HG02840 (cell line): ENCODE measurements at regions not wholly inside any gene's neighbourhood (a gene's known extent, or its start where the extent isn't known, plus 50 kb on each side); places are given as distances from the start of the nearest gene placed in this dataset.

Experiments
- ATAC-seq: cut with Tn5 transposase; IDR thresholded peaks from one replicate; pipeline ENCODE4 v1.9.1; 2021; ENCODE audit warnings: mild to moderate bottlenecking, moderate library complexity, moderate number of reproducible peaks; ENCODE audit not compliant: unreplicated experiment, low FRiP score

DNA sequence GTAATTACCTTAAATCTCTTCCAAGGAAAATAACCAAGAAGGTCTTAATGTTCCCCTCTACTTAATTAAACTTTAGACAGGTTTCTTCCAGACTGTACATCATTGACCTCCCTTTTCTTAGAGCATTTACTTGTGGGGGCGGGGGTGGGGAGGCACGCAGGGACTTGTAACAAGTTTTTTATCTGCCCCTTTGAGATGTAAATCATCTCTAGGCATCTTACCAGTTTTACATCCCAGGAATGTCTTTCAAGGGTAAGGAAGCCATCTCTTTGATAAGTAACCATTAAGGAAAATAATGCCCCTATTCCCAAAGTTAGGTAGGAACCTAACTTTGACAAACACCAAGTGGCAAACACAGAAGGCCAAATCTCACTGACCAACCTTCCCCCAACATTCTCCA lies 528.6 kb downstream of the SUCLA2 start:
- no peak for ATAC-seq

- no peak for ATAC-seq
These were observed 537.3 kb downstream of the SUCLA2 start for GRCh38 chr13:47463726-47464125.

- no peak for ATAC-seq
These were observed 538.1 kb downstream of the SUCLA2 start for GRCh38 chr13:47463002-47463401.

- no peak for ATAC-seq
These were observed 539.3 kb downstream of the SUCLA2 start for GRCh38 chr13:47461816-47462215.

DNA sequence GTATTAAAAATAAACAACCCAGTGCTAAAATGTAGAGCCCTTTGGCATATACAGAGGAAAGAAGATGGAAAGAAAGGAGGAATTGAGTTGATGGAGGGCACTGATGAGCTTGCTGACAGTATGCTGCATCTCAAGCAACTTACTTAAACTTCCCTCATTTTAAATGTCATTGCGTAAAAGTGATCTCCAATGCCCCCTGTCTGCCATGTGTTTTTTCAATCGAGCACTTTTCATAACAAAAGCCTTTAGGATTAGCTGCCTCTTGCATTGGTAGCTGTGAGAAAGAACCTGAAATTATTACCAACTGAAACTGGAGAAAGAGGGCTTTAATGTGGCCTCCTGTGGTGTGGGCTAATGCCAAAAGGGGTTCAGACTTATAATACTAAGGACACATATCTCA lies 541.6 kb downstream of the SUCLA2 start:
- ATAC-seq: no peak

- ATAC-seq: no peak
These were observed 543.4 kb downstream of the SUCLA2 start for GRCh38 chr13:47457626-47458025.

DNA sequence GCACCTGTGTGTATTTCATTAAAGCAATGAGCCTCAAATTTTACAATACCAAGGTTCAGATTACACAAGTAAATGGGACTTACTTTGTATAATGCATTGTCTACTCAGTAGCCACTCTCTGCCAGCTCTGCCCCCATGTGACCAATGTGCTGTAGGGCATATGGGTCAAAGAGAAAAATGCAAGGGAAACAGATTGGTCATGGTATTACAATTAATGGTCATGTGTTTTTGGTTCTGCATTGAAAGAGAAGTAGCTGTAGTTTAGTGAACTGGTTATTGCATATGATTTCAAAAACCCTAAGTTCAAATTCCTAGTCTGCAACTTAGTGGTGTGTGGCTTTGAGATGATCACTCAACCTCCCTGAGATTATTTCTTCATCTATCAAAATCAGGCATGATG lies 545.4 kb downstream of the SUCLA2 start:
- no peak for ATAC-seq

DNA sequence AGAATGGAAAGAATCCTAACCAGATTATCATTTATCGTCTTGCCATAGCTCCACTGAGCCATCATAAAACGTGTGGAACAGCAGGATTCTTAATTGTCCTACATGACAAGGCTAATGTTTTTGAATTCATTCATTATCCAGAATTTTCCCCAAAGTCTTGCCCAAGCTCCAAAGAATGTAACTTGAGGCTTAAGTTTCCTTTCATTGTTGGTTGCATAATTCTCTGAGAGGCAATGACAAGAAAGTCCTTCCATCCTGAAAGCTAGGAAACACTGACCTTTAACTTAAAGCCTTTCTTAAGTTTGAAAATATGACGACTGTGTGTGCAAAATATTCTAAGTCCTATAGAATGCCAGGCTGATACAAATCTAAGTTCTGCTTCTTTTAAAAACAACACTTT lies 546.1 kb downstream of the SUCLA2 start:
- no peak for ATAC-seq

DNA sequence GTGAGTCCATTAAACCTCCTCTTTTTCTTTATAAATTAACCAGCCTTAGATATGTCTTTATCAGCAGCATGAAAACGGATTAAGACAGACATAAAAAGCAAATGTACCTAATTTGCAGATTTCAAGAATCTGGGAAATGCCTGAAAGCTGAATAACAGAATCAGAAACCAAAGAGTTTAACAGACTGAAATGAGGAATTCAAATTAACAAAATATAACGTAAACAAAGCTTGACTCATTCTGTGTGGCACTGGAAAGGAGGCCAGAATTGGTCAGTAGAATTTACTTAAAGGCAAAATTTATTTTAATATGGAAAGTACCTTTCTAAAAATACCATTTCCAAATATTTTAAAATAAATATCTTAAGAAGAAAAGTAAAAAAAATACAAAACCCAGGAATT lies 540.6 kb upstream of the HTR2A start:
- no peak for ATAC-seq

DNA sequence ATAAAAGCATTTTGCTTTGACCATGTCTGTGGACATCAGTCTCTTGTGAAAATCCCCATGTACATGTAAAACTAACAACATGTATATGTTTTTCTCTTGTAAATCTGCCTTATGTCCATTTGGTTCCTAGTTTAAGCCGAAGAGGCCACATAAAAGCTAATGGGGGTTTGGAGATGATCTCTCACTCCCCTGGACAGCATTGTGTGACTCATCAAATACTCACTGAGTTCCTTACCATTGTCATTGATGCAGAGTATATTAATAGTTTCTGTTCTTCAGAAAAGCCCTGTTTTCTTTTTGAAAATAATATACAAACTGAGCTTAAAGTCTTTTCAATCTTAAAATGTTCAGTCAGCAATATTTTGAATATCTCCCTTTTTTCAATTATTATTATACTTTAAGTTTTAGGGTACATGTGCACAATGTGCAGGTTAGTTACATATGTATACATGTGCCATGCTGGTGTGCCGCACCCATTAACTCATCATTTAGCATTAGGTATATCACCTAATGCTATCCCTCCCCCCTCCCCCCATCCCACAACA lies 536.7 kb upstream of the HTR2A start:
- ATAC-seq: no peak

GRCh38 chr13:47426126-47426849 lies 529.4 kb upstream of the HTR2A start:
- no peak for ATAC-seq

GRCh38 chr13:47421525-47421924 lies 524.7 kb upstream of the HTR2A start:
- ATAC-seq: no peak

DNA sequence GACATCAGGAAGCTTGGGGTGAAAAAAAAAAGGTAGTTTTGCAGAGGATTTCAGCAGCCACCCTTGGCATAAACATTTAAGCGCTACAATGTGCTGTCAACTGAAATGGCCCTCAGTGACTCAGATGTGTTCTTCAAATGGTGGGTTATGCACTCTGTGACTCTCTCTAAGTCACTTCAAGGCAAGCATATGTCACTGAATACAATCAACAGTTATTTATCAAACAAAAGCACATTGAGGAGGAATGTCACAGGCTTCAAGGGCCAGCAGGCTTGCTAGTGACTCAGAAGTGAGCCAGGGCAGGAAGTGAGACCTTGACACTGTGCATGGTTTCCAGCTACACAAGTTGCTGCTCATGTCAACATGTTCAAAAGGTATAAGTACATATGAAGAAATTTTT lies 523.7 kb upstream of the HTR2A start:
- ATAC-seq: no peak

- ATAC-seq: no peak
These were observed 523.2 kb upstream of the HTR2A start for GRCh38 chr13:47420020-47420419.

DNA sequence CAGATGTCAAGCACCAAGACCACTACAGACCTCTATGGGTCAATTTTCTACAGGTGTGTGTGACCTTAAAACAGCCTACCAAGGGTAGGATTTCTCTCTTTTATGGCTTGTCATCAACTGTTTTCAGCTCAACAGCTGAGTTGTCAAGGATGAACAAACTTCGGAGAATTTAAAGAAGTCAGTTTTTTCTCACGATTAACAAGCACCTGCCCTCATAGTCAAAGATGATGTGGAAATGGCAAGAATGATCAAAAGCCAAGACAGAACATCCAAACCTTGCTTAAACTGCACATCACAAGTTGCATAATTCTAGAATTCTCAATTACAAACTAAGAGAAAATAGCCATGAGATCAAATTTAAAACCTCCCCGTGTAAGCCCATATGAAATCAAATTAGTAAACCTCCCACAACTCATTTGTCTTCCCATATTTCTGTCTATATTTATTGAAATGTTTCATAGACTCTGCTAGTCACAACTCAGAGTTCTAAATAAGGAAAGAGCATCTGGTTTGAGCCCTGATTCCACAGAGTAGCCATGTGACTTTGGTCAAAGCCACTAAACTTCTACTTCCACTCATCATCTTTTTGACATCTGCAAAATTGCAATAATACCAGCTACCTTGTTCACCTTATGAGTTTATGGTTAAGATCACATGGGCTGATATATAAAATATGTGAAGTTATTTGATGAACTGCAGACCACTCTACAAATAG lies 521.5 kb upstream of the HTR2A start:
- no peak for ATAC-seq

- no peak for ATAC-seq
These were observed 520.6 kb upstream of the HTR2A start for GRCh38 chr13:47417485-47417884.

DNA sequence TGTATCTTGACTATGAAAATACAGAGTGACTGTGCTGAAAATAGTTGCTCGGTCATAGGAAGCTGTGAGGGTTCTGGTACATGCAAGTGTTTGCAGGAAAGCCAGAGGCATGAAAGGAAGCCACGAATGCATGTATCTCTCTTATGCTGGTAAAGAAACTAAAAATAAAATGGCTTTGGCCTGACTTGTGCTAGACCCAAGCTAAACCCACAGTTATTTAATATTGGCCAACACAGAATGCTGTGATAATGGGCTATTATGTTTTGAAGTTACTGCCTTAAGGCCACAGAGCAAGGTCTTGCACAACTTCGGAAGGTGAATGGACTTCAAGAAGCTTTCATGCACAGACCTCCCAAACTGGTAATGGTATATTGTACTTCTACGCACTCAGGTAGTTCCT lies 518.2 kb upstream of the HTR2A start:
- no peak for ATAC-seq

GRCh38 chr13:47413526-47413925 lies 516.7 kb upstream of the HTR2A start:
- no peak for ATAC-seq

- no peak for ATAC-seq
These were observed 516.3 kb upstream of the HTR2A start for GRCh38 chr13:47413112-47413511.

DNA sequence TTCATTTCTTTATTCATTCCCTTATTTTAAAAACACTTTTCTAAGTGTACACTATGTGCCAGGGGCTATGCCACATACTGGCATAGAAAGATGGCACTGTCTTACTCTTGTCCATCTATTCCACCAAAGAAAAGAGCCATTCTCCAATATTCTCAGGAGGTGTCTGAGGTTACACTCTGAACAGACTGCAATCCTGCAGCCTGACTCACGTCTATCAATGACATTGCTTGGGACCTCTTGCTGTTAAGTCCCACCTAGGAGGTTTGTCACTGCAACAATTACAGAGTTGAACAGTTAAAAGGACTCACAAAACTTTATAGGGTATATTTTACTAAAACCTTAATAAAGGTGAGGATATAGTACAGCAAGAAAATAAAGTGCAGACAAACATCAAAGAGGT lies 512.9 kb upstream of the HTR2A start:
- ATAC-seq: no peak

DNA sequence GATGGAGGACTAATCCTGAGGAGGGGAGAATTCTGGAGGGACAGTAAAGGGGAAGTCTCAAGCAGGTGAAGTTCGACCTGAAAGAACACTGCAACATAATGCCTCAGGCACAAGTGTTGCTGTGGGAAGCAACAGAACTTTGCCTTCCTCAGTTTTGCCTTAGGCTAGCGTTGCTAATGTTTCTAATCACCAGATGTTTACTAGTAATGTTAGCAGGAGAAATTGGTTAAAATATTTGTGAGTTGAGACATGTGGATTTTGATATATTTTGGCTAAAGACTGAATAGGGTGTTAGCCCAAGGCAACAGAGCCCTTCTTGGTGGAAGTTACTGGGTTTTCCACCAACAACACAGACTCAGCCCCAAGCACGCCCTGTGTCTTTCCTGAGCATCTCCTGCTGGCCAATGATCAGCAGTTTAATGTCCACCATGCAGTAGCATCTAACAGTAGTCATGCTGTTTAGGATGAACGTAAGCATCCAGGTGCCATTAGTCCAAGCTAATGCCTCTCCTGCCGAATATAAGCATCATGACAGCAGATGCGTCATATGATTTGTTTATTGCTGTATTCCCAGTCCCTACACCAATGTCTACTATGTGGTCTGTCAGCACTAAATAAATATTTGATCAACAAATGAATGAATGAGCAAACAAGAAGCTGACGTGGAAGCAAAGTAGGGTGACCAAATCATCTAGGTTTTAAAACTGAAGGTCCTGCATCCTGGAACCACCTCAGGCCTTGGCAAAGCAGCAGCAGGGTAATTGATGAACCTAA lies 511.9 kb upstream of the HTR2A start:
- ATAC-seq: no peak
